Naive thymus-derived CD8-positive, alpha-beta T cell (primary cell): ENCODE measurements at regions not wholly inside any gene's neighbourhood (a gene's known extent, or its start where the extent isn't known, plus 50 kb on each side); places are given as distances from the start of the nearest gene placed in this dataset.

Experiments used
- ATAC-seq, 2 donors: fragments of 150-1000 bp; cut with Tn5 transposase in 1 of 2; sonication (Bioruptor Pico), chemical (Tn5 transposase) in 1 of 2; 1 replicate in 1 of 2; 2 replicates in 1 of 2; pipeline ENCODE4 v1.10.0; 2021; ENCODE audit warnings: mild to moderate bottlenecking in 2 of 2, moderate library complexity in 2 of 2
- POLR2A ChIA-PET: fragments of 350-600 bp; sonication (Branson Sonifier 250); formaldehyde crosslinking; loops from one replicate; lab custom pipeline; 2021; ENCODE audit warnings: antibody characterized with exemption; lab: Charles Lee
- DNase-seq, 10 donors: peaks; one replicate each; pipeline versions ENCODE4 v3.0.0 to v3.0.0-alpha.2; 2020 to 2022
- H3K27ac Mint-ChIP-seq, 10 donors: one replicate each; pipeline ENCODE4 v1.8.0; 2020 to 2022; ENCODE audit warnings: mild to moderate bottlenecking in 10 of 10, mixed read lengths in 10 of 10, moderate library complexity in 4 of 10, inconsistent platforms in 1 of 10
- H3K27me3 Mint-ChIP-seq, 5 donors: one replicate each; pipeline ENCODE4 v1.8.0; 2021 to 2022; ENCODE audit warnings: mixed read lengths in 5 of 5
- H3K36me3 Mint-ChIP-seq, 3 donors: one replicate each; pipeline ENCODE4 v1.8.0; 2020 to 2022; ENCODE audit warnings: mixed read lengths in 3 of 3, mild to moderate bottlenecking in 2 of 3, inconsistent platforms in 1 of 3
- H3K4me1 Mint-ChIP-seq, 4 donors: one replicate each; pipeline ENCODE4 v1.8.0; 2021 to 2022; ENCODE audit warnings: mixed read lengths in 4 of 4
- H3K4me3 Mint-ChIP-seq, 10 donors: one replicate each; pipeline ENCODE4 v1.8.0; 2020 to 2022; ENCODE audit warnings: mild to moderate bottlenecking in 10 of 10, mixed read lengths in 10 of 10, moderate library complexity in 6 of 10, inconsistent platforms in 1 of 10
- H3K9me3 Mint-ChIP-seq, 9 donors: one replicate each; pipeline ENCODE4 v1.8.0; 2020 to 2022; ENCODE audit warnings: mixed read lengths in 9 of 9, mild to moderate bottlenecking in 3 of 9, inconsistent platforms in 1 of 9, moderate library complexity in 1 of 9

- Mint-ChIP-seq H3K4me1 (no peaks in the 10 kb centered on the region), H3K27ac (no peak overlapping the region), H3K36me3 (peaks cover 0 to 5% (median 0%) of the 10 kb centered on the region in 3 donors), H3K9me3 (peaks cover 3 to 28% (median 10%) of the 10 kb centered on the region in 9 donors), H3K27me3 (no peaks in the 10 kb centered on the region), H3K4me3 (no peak overlapping the region)
- POLR2A ChIA-PET: no interaction called here
- DNase-seq (no peak), ATAC-seq (no peak)
These were observed 481.3 kb downstream of the TMEM114 start for GRCh38 chr16:8108991-8109509.

- H3K9me3 Mint-ChIP-seq: peaks cover 0 to 21% (median 3%) of the 10 kb centered on the region in 9 donors
- no peak overlapping the region for H3K27ac Mint-ChIP-seq
- H3K27me3 Mint-ChIP-seq: no peaks in the 10 kb centered on the region
- no peaks in the 10 kb centered on the region for H3K36me3 Mint-ChIP-seq
- DNase-seq: no peak
- no peaks in the 10 kb centered on the region for H3K4me1 Mint-ChIP-seq
- no peak overlapping the region for H3K4me3 Mint-ChIP-seq
- ATAC-seq: no peak
- POLR2A ChIA-PET: no interaction called here
These were observed 483.0 kb downstream of the TMEM114 start for GRCh38 chr16:8107296-8107695.

DNA sequence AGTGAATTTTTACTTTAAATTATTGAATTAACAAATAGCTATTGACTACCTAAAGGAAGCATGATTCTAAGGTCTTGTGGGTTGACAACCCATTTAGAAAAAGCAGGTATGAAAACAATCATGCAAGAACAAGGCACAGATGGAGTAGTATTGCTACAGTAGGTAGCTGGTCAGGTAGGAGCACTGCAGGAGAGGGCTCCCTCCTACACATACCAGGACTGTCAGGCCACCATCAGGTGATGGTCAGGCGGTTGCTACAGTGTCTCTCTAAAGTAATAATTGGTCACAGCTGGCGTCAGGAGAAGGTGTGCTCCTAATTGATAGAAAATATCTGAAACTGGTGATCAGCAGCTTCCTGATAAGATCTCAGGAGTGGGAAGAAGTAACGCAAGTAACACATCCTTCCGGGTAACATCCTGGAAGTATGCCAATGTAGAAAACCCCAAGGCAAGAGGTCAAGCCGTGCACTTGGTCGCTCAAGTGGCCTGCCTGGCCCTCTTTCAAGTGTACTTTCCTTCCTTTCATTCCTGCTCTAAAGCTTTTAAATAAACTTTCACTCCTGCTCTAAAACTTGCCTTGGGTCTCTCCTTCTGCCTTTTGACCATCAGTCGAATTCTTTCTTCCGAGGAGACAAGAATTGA is 486.5 kb downstream of the TMEM114 start:
- Mint-ChIP-seq H3K4me3 (no peak overlapping the region), H3K36me3 (no peaks in the 10 kb centered on the region), H3K27me3 (peaks cover 0 to 1% (median 0%) of the 10 kb centered on the region in 5 donors), H3K27ac (no peak overlapping the region), H3K9me3 (peaks cover 0 to 22% (median 6%) of the 10 kb centered on the region in 9 donors), H3K4me1 (no peaks in the 10 kb centered on the region)
- DNase-seq (no peak), ATAC-seq (no peak)
- POLR2A ChIA-PET: no interaction called here

- peaks cover 0 to 2% (median 0%) of the 10 kb centered on the region in 4 donors for H3K4me1 Mint-ChIP-seq
- peaks cover 0 to 1% (median 0%) of the 10 kb centered on the region in 5 donors for H3K27me3 Mint-ChIP-seq
- H3K4me3 Mint-ChIP-seq: no peak overlapping the region
These were observed 490.7 kb downstream of the TMEM114 start for GRCh38 chr16:8099586-8099985.

GRCh38 chr16:8098947-8099512 is 491.3 kb downstream of the TMEM114 start:
- DNase-seq: no peak
- Mint-ChIP-seq H3K36me3 (peaks cover 0 to 5% (median 0%) of the 10 kb centered on the region in 3 donors), H3K27ac (no peak overlapping the region), H3K4me3 (no peak overlapping the region), H3K4me1 (peaks cover 0 to 2% (median 0%) of the 10 kb centered on the region in 4 donors), H3K27me3 (peaks cover 0 to 1% (median 0%) of the 10 kb centered on the region in 5 donors), H3K9me3 (peaks cover 0 to 28% (median 10%) of the 10 kb centered on the region in 9 donors)
- no peak for ATAC-seq
- POLR2A ChIA-PET: no interaction called here

More at GRCh38 chr16:8099586-8099985, 490.7 kb downstream of the TMEM114 start:
- DNase-seq (no peak), ATAC-seq (no peak)
- peaks cover 0 to 5% (median 0%) of the 10 kb centered on the region in 3 donors for H3K36me3 Mint-ChIP-seq
- H3K9me3 Mint-ChIP-seq: peaks cover 0 to 28% (median 7%) of the 10 kb centered on the region in 9 donors
- H3K27ac Mint-ChIP-seq: no peak overlapping the region
- POLR2A ChIA-PET: no interaction called here

DNA sequence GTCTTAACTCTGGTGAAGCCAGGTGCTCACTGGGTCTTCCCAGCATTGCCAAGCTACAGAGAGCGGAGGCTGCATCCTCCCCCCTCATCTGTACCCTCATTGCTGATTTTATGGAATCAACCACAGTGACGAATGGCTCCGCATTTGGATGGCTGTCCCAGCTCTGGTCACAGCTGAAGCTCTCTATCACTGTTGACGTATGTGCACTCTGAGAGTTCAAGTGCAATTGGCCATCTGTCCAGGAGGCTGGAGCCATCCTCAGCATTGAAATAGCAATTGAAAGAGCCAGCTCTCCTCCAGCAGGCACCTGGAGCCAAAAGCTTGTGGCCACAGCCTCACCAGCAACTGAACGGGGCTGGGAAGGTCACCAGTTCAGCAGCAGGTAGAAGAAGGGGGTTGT is 494.1 kb downstream of the TMEM114 start:
- Mint-ChIP-seq H3K27me3 (peaks cover 0 to 3% (median 0%) of the 10 kb centered on the region in 5 donors), H3K36me3 (peaks cover 0 to 5% (median 0%) of the 10 kb centered on the region in 3 donors), H3K9me3 (peaks cover 0 to 40% (median 5%) of the 10 kb centered on the region in 9 donors), H3K4me3 (no peak overlapping the region), H3K27ac (no peak overlapping the region), H3K4me1 (peaks cover 0 to 5% (median 0%) of the 10 kb centered on the region in 4 donors)
- ATAC-seq (no peak), DNase-seq (no peak)
- POLR2A ChIA-PET: no interaction called here

DNA sequence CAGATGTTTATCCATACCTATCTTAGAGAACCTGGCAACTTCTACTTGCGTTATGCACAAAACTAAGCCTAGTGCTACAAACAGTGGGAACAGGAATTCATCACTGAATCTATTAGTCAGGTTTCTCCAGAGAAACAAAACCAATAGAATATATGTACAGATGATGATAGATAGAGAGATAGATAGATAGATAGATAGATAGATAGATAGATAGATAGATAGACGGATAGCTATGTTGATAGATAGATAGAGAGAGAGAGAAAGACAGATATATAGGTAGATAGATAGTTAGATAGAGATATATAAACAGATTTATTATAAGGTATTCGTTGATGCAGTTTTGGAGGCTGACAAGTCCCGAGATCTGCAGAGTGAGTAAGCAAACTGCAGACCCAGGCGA is 495.6 kb downstream of the TMEM114 start:
- ATAC-seq (no peak), DNase-seq (no peak)
- peaks cover 0 to 5% (median 0%) of the 10 kb centered on the region in 4 donors for H3K4me1 Mint-ChIP-seq
- H3K27ac Mint-ChIP-seq: no peak overlapping the region
- peaks cover 0 to 5% (median 0%) of the 10 kb centered on the region in 3 donors for H3K36me3 Mint-ChIP-seq
- peaks cover 0 to 3% (median 0%) of the 10 kb centered on the region in 5 donors for H3K27me3 Mint-ChIP-seq
- POLR2A ChIA-PET: no interaction called here
- no peak overlapping the region for H3K4me3 Mint-ChIP-seq
- H3K9me3 Mint-ChIP-seq: peaks cover 0 to 42% (median 6%) of the 10 kb centered on the region in 9 donors

GRCh38 chr16:8088820-8089338 is 501.4 kb downstream of the TMEM114 start:
- peak overlapping the region in 1 of 10 donors; percentile 83 for H3K27ac Mint-ChIP-seq
- peaks cover 0 to 8% (median 0%) of the 10 kb centered on the region in 5 donors for H3K27me3 Mint-ChIP-seq
- no peak for DNase-seq
- no peak overlapping the region for H3K4me3 Mint-ChIP-seq
- H3K9me3 Mint-ChIP-seq: peaks cover 0 to 40% (median 3%) of the 10 kb centered on the region in 9 donors
- ATAC-seq: no peak
- peaks cover 0 to 2% (median 0%) of the 10 kb centered on the region in 4 donors for H3K4me1 Mint-ChIP-seq
- POLR2A ChIA-PET: no interaction called here
- no peaks in the 10 kb centered on the region for H3K36me3 Mint-ChIP-seq

DNA sequence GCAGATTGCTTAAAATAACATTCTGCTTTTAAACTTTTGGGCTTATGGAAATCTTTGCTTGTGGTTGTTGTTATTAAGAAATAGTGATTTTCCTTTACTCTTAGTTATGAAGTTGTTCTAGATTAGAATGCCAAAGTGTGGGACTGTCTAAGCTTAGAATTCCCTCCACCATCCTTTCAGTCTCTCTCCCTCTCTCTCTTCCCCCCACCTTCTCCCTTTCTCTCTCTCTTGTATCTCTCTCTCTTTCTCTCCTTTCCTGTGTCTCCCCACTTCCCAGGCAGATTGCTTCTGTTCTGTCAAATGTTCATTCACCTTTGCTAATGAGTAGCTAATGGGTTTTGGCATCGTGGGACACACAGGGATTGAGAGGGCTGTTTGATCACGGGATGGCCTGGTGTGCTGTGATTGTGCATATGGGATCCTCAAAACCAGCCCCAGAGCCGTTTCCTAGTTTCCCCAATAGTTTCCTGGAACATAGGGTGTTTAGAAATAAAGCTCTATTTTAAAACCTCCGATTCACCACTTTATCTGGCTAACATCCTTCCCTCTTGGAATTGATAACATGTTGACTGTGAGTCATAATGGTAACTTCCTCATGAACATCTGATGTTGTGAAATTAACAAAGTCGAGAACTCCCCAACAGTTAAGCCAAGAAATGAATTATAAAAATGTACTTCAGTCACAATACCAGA is 502.6 kb downstream of the TMEM114 start:
- DNase-seq (no peak), ATAC-seq (no peak)
- Mint-ChIP-seq H3K9me3 (peaks cover 0 to 40% (median 6%) of the 10 kb centered on the region in 9 donors), H3K4me1 (peaks cover 0 to 2% (median 0%) of the 10 kb centered on the region in 4 donors), H3K27ac (no peak overlapping the region), H3K4me3 (no peak overlapping the region), H3K36me3 (no peaks in the 10 kb centered on the region), H3K27me3 (peaks cover 0 to 8% (median 0%) of the 10 kb centered on the region in 5 donors)
- POLR2A ChIA-PET: no interaction called here

DNA sequence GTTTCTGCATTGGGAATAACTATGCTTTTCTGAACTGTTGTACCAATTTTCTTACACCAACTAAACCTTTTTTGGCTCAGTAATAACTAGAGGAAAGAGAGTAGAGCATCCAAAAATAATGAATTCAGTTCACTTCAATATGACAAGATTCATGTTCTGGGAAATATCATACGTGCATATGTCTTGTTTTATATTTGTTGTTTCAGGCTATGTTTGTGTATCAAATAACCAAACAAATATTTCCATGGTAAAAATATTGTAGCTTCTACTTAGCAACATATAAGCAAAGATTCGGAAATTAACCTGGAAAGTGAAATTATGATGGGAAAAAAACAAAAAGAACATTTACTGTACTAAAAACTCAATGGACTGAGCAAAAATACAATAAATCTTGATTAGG is 503.2 kb downstream of the TMEM114 start:
- no peak for ATAC-seq
- POLR2A ChIA-PET: no interaction called here
- no peaks in the 10 kb centered on the region for H3K36me3 Mint-ChIP-seq
- H3K4me3 Mint-ChIP-seq: no peak overlapping the region
- no peak overlapping the region for H3K27ac Mint-ChIP-seq
- DNase-seq: no peak
- H3K4me1 Mint-ChIP-seq: peaks cover 0 to 2% (median 0%) of the 10 kb centered on the region in 4 donors
- H3K9me3 Mint-ChIP-seq: peaks cover 0 to 38% (median 7%) of the 10 kb centered on the region in 9 donors
- H3K27me3 Mint-ChIP-seq: peaks cover 0 to 8% (median 0%) of the 10 kb centered on the region in 5 donors

DNA sequence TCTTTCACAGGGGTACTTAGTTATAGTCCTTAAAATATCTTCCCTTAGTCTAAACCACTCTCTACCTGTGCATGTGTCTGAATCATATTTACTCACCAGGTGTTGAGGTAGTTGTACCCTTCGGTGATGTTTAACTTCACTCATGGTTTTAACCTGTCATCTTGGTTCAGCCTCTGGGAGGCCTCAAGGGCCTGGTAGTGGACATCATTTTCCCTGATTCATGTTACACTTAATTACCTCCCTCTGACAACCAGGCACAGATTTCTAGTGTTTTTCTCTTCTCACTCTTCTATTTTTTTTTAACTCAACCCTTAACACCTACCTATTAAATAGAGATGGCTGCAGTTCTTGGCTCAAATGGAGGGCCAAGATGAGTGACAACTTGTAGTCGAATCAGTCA is 505.4 kb downstream of the TMEM114 start:
- Mint-ChIP-seq H3K27me3 (peaks cover 0 to 5% (median 0%) of the 10 kb centered on the region in 5 donors), H3K4me1 (no peaks in the 10 kb centered on the region), H3K27ac (no peak overlapping the region), H3K36me3 (no peaks in the 10 kb centered on the region), H3K9me3 (peaks cover 0 to 22% (median 5%) of the 10 kb centered on the region in 9 donors), H3K4me3 (no peak overlapping the region)
- ATAC-seq: no peak
- POLR2A ChIA-PET: no interaction called here
- no peak for DNase-seq

- POLR2A ChIA-PET: no interaction called here
- peaks cover under 1 to 22% (median 5%) of the 10 kb centered on the region in 9 donors for H3K9me3 Mint-ChIP-seq
These were observed 506.0 kb downstream of the TMEM114 start for GRCh38 chr16:8084302-8084701.

More at GRCh38 chr16:8084302-8084701, 506.0 kb downstream of the TMEM114 start:
- Mint-ChIP-seq H3K4me1 (no peaks in the 10 kb centered on the region), H3K27me3 (peaks cover 0 to 5% (median 0%) of the 10 kb centered on the region in 5 donors), H3K36me3 (no peaks in the 10 kb centered on the region), H3K4me3 (no peak overlapping the region), H3K27ac (no peak overlapping the region)
- ATAC-seq (no peak), DNase-seq (no peak)
